NOMO-1 treated with DMSO at 0.1 percent for 48 hours (cell line): ENCODE measurements at regions not wholly inside any gene's neighbourhood (a gene's known extent, or its start where the extent isn't known, plus 50 kb on each side); places are given as distances from the start of the nearest gene placed in this dataset.
"Not testable (repeated sequence)": the region's sequence is repeated elsewhere in the genome, so short reads cannot be mapped to it uniquely, and the experiment has no call there.

Source experiments
- DNase-seq: peaks from one replicate; lab custom pipeline; 2025; ENCODE audit not compliant: unreplicated experiment; lab: John Stamatoyannopoulos, UW

DNA sequence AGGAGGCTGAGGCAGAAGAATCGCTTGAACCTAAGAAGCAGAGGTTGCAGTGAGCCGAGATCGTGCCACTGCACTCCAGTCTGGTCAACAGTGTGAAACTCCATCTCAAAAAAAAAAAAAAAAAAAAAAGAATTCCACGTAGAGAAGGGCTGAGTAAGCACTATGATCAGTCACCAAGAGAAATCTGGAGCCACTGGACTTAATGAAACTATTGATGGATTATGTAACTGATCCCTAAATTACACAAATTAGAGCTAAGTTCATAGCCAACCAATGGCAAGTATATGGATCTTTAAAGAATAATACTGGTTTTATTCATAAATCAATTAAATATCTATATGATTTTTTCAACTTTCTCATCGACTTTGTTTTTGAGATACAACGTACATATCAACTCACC lies 72.2 kb upstream of the ABLIM1 start:
- no peak for DNase-seq

DNA sequence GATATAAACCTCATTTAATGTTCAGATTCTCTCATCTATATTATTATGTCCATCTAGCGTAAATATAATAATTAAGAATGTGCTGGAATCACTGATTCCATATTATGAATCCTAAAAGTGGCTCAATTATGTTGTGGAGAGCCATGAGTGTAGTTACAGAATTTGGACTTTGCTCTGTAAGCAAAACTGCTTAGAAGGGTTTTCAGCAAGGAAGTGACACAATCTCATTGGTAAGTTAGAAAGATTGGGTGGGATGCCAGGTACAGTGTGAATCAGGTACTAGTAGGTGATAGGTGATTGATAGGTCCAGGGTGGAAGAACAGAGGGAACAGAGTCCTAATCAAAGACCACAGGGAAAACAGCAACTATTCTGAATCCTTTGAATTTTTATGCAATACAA lies 74.9 kb upstream of the ABLIM1 start:
- no peak for DNase-seq

GRCh38 chr10:114735946-114736345 lies 77.9 kb upstream of the ABLIM1 start:
- DNase-seq = no peak

DNA sequence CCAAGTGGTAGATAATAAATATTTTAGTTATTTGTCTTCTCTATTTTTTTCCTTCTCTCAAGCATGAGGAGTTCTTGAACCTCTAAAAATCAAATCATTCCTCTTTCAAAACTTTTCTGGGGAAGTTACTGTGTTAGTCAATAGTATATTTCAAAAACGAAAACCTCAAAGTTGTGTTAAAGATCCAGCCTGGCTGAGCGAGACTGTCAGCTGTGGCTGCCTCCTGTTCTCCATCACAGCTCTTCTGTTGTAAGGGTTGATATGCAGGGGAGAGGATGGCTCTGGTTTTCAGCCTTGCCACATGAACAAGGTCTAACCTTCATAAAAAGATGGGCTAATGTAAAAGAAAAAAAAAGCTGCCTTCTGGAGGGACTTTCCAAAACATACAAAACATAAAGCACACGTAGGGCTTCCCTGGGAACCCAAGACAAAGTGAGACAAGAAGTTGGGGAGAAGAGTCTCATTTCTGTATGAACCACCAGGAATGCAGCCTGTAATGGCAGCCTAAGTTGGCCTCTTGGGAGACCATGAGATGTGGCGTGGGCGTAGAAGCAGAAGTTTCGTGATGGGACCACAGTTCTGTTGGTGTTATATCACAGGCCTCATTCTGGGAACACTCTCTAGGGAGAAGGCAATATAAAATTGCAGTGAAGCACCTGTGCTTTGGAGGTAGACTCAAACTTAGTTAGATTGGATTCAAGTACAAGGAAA lies 77.9 kb upstream of the FHIP2A start:
- DNase-seq = peak; percentile 9

GRCh38 chr10:114746531-114746930 lies 75.0 kb upstream of the FHIP2A start:
- no peak for DNase-seq

DNA sequence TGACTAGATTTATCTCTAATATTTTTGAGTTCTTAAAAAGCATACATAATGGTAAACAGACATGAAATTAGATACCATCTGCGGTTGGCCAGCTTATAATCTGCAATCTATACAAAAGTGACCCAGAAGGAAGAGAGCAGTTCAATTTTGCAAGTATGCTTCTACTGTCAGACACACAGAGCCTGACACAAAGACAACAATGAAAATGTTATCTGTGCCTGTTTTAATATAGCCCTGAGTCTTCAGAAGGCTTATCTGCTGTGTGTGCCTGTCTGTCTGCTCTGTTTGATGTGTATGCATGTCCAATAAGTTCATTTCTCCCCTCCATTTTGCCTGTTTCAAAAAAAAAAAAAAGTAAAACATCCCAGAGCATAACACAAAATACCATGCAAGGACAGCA lies 73.3 kb upstream of the FHIP2A start:
- no peak for DNase-seq

- no peak for DNase-seq
Measured at GRCh38 chr10:114749014-114749413, 72.6 kb upstream of the FHIP2A start.

DNA sequence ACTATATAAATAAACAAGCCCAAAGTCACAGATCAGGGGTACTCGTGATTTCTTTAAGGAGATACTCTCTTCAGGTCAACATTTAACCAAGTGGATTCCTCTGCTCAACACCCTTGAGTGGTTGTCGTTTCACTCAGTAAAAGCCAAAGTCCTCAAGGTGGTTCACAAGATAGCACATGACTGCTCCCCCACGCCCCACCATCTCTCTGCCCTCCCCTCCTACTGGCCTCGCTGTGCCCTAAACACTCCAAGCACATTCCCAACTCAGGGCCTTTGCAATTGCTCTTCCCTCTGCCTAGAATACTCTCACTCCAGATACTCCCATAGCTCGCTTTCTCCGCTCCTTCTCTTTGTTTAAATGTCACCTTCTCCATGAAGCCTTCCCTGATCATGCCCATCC lies 72.1 kb upstream of the FHIP2A start:
- DNase-seq = no peak

DNA sequence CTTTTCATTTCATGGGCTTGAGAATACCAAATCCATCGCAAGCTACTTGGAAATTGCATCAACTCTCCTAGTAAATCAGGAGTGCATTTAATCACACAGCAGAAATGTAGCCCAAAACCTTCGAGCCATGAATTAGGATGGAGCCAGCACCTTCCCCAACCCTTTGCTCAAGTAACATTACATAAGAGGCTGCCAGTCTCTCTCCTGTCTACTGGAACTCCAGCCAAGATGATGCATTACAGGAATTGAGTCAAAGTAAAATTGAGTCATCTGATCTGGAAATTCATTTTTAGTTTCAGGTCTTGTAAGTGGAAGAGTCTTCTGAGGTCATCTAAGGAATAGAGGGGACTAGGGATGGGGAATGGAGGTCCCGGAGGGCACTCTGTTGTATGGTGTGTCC lies 69.7 kb upstream of the FHIP2A start:
- DNase-seq = no peak

DNA sequence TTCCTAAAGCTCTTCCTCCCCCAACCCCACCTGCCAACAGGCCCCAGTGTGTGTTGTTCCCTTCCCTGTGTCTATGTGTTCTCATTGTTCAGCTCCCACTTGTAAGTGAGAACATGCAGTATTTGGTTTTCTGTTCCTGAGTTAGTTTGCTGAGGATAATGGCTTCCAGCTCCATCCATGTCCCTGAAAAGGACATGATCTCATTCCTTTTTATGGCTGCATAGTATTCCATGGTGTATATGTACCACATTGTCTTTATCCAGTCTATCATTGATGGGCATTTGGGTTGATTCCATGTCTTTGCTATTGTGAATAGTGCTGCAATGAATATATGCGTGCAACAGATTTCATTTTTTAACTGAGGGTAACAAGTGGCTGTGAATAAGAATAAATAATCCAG lies 69.0 kb upstream of the FHIP2A start:
- DNase-seq = not testable (repeated sequence)

GRCh38 chr10:114753126-114753525 lies 68.5 kb upstream of the FHIP2A start:
- no peak for DNase-seq

DNA sequence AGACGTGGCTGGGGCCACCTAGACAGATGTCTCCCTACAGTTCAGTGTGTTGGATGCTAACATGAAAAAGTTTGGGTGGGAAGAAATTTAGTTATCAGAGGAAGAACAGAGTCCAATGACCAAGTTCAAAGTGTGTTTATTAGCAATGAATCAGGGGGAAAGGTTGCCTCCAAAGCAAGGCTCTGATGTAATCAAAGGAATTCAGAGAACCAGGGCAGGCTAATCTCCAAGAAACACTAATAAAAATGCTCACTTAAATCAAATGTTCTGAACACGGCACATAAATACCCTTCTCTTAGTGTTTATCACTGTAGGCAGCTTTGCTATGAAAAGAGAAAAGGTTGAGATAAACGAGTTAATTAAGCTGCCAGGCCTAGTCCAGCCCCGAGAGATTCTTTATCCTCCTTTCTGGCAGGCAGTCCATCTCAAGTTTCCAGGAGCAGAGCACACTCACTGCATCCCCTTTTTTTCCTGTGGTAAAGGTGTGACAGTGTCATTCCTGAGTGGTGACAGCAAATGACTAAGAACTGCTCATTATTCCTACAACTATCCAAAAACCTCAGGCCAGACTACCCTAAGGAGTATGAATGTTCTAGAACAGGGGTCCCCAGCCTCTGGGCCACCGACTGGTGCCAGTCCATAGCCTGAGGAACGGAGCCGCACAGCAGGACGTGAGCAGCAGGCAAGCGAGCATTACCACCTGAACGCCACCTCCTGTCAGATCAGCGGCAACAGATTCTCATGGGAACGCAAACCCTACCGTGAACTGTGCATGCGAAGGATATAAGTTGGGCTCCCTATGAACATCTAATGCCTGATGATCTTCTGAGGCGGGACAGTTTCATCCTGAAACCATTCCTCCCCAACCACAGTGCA lies 66.9 kb upstream of the FHIP2A start:
- DNase-seq = no peak

DNA sequence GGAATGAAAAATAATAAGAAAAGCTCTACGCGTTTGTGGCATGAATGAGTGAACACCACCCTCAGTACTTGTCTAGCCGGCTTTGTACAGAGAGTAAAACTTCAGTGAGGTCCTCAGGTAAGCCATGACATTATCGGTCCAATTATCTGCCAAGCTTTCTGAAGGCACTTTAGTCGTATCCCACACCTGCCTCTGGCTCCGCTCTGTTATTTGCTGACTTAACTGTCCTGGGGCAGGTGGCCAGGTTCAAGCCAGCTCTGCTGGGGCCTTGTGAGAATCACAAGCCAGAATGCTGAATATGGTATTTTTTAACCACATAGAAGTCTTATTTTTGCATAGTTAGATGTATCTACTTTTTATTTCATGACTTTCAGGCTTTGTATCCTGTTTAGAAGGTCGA lies 66.0 kb upstream of the FHIP2A start:
- no peak for DNase-seq

- no peak for DNase-seq
Measured at GRCh38 chr10:114758331-114758730, 63.2 kb upstream of the FHIP2A start.

DNA sequence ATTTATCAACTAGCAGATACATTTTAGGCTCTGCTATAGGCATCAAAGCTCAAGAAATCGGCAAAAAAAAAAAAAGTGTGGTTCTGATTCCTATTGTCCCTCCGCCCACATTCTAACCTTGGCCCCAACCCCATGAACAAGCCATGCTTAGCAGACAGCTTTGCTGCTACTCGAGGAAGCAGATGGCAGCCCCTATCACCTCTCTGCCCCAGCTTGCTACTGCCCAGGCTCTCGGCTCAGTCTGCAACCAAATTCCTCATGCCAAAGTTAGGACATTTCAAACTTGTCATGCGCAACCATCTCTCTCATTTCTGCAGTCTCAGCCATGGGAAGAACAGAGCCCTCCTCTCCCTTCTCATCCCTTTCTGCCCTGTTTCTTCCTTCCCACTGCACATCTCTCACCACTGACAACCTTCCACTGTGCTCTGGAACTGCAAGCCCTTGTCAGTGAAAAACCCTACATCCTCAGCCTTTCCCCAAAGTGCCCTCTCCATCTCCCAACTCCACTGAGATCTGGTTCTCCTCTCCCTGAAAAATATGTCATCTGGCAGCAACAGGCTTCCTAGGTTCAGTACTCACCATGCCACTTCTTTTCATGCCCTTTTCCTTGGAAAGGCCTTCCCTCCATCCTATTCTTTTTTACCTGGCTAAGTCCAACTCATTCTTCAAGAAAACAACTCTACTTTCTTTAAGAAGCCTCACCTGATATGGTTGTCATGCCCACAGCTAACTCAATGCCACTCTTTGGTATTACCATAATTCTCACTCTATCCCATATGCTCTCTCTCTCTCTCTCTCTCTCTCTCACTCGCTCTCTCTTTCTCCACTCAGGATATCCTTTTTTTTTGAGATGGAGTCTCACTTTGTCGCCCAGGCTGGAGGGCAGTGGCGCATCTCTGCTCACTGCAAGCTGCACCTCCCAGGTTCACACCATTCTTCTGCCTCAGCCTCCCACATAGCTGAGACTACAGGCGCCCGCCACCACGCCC lies 60.1 kb upstream of the FHIP2A start:
- DNase-seq = no peak

GRCh38 chr10:114762811-114763210 lies 58.8 kb upstream of the FHIP2A start:
- DNase-seq = no peak

DNA sequence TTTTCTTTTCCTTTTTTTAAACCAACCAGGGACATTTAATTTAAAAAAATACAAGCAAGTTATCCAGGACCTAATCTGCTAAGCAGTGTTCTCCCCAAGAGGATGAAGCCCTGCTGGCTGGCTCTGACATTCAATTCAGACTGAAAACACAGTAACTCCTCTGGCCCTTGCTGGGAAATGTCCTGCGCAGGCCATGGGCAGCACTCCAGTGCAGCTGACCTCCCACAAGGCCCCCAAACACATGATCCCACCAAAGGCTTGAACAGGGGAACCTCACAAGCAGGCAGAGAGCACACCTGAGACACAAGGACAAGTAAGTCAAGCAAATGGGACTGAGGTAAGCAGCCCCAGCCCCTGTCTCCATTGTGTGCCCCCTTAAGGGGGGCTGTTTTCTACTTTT lies 56.9 kb upstream of the FHIP2A start:
- DNase-seq = no peak

DNA sequence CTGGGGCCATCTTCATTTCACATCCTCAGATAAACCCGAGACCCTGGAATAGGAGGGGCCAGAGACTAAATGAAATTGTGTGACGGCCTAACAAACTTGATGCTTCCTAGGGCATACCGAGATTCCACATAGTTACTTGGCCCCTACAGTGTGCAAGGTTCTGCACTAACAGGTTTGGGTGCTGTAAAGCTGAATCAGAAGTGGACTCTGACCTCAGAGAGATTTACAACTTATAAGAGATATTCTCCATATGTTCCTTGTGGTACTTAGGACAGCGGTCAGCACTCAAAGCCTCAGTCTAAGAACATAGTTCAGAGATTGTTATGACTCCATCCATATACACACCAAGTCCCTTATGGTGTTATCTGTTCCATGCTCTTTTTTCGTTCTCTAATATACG lies 55.1 kb upstream of the FHIP2A start:
- no peak for DNase-seq

DNA sequence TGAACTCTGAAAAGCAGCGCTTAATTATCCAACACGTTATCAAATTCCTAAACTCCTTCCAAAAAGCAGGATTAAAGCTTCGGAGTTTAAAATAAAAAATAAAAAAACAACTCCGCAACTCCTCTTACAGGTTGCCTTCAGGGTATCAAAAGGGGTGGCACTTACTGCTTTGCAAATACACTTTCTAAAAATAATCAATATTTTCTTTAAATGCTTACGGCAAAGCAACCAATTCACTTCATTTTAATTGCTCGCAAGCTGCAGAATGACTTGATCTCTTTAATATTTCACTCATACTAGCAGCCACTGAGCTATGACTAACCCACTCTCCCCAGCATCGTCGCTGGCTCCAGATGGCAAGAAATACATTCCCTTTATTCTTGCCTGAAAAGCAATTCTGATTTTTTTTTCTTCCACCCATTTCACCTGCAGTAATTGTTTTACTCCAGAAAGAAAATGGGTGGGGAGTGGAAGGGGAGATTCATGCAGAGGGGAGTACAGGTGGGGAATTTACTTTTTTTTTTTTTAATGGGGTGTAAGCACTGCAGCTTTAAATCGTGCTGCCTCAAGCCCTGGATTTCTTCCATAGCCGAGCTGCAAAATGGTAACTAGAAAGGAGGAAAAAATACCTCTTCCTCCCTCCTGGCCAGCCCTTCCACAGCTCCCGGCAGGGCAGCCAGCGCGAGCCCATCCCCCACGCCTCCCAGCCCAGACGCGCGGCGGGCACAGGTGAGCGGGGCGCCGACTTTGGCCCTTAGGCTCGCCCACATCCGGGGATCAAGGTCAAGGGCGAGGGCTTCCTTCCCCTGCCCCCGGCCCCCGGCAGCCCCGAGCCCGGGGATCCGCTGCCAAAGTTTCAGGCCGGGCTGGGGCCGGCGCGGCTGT lies 54.2 kb upstream of the FHIP2A start:
- DNase-seq = no peak
